ENCODE measurements at regions not wholly inside any gene's neighbourhood (a gene's known extent, or its start where the extent isn't known, plus 50 kb on each side); places are given as distances from the start of the nearest gene placed in this dataset.
"Not testable (repeated sequence)": the region's sequence is repeated elsewhere in the genome, so short reads cannot be mapped to it uniquely, and the experiment has no call there.

- no peak for DNase-seq (ENCODE audit: low read depth)
Observed at GRCh38 chr5:90338712-90339372, 70.7 kb downstream of the CETN3 start.

GRCh38 chr5:90337449-90338052, 72.0 kb downstream of the CETN3 start:
- DNase-seq (ENCODE audit: low read depth), result no peak

- DNase-seq (ENCODE audit: low read depth), result no peak
Observed at GRCh38 chr5:90336752-90337151, 72.8 kb downstream of the CETN3 start.

- DNase-seq (ENCODE audit: low read depth), result no peak
Observed at GRCh38 chr5:90334741-90335140, 74.8 kb downstream of the CETN3 start.

- DNase-seq (ENCODE audit: low read depth), result no peak
Observed at GRCh38 chr5:90329911-90330310, 79.6 kb downstream of the CETN3 start.

GRCh38 chr5:90326995-90327394, 82.6 kb downstream of the CETN3 start:
- no peak for DNase-seq (ENCODE audit: low read depth)

- DNase-seq (ENCODE audit: low read depth), result no peak
Observed at GRCh38 chr5:90325093-90325492, 84.5 kb downstream of the CETN3 start.

- not testable (repeated sequence) for DNase-seq (ENCODE audit: low read depth)
Observed at GRCh38 chr5:90320348-90320747, 89.2 kb downstream of the CETN3 start.

- DNase-seq (ENCODE audit: low read depth), result no peak
Observed at GRCh38 chr5:90312027-90312426, 97.5 kb downstream of the CETN3 start.

- no peak for DNase-seq (ENCODE audit: low read depth)
Observed at GRCh38 chr5:90311401-90311800, 98.2 kb downstream of the CETN3 start.

- DNase-seq (ENCODE audit: low read depth), result no peak
Observed at GRCh38 chr5:90308787-90309585, 100.6 kb downstream of the CETN3 start.

GRCh38 chr5:90307782-90308181, 101.8 kb downstream of the CETN3 start:
- no peak for DNase-seq (ENCODE audit: low read depth)

- no peak for DNase-seq (ENCODE audit: low read depth)
Observed at GRCh38 chr5:90307322-90307721, 102.2 kb downstream of the CETN3 start.

- no peak for DNase-seq (ENCODE audit: low read depth)
Observed at GRCh38 chr5:90306613-90307012, 102.9 kb downstream of the CETN3 start.

GRCh38 chr5:90305041-90305720, 104.4 kb downstream of the CETN3 start:
- DNase-seq (ENCODE audit: low read depth), result no peak

- no peak for DNase-seq (ENCODE audit: low read depth)
Observed at GRCh38 chr5:90301248-90301647, 108.3 kb downstream of the CETN3 start.

GRCh38 chr5:90297045-90297764, 112.4 kb downstream of the CETN3 start:
- no peak for DNase-seq (ENCODE audit: low read depth)

- no peak for DNase-seq (ENCODE audit: low read depth)
Observed at GRCh38 chr5:90294604-90295003, 115.0 kb downstream of the CETN3 start.

GRCh38 chr5:90293931-90294330, 115.6 kb downstream of the CETN3 start:
- no peak for DNase-seq (ENCODE audit: low read depth)

- DNase-seq (ENCODE audit: low read depth), result no peak
Observed at GRCh38 chr5:90290648-90291047, 118.9 kb downstream of the CETN3 start.

- no peak for DNase-seq (ENCODE audit: low read depth)
Observed at GRCh38 chr5:90289837-90290236, 119.7 kb downstream of the CETN3 start.

- no peak for DNase-seq (ENCODE audit: low read depth)
Observed at GRCh38 chr5:90287036-90287435, 122.5 kb downstream of the CETN3 start.
